Glomerular visceral epithelial cell (primary cell): ENCODE measurements at regions not wholly inside any gene's neighbourhood (a gene's known extent, or its start where the extent isn't known, plus 50 kb on each side); places are given as distances from the start of the nearest gene placed in this dataset.
"Not testable (repeated sequence)": the region's sequence is repeated elsewhere in the genome, so short reads cannot be mapped to it uniquely, and the experiment has no call there.

Experiments used
- DNase-seq: peaks from one replicate; pipeline ENCODE4 v3.0.0-alpha.2; 2016; ENCODE audit errors: extremely low spot score

DNA sequence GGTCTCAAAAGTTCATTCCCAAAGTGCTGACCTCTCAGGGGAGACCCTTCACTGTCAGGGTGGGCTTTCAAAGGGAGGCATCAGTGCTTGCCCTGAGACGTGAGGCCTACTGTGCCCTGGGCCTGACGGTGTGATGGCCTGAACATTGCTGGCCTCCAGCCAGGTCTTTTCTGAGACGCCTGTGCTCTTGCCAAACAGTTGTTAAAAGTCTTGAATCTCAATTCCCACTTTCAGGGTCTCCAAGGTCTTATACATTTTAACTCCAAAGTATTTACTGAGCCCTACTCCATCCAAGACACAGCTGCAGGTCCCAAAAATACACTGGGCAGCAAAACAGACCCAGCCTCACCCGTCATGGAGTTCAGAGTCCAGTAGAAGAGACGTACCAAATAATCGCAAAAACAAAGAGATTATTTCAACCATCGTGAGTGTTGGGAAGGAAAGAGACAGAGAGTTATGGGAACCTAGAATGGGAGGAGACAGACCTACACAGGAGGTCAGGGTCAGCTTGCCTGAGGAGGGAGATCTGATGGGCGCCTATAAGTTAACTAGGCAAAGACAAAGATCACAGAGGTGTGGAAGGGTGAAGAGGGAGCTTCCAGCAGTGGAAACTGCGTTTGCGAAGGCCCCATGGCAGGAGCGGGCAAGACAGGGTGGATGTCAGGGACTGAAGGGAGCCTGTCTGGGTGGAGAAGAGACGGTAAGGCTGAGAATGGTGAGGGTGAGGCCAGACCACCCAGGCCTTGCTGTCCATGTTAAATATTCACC, 446.3 kb downstream of the PREX1 start:
- no peak for DNase-seq

DNA sequence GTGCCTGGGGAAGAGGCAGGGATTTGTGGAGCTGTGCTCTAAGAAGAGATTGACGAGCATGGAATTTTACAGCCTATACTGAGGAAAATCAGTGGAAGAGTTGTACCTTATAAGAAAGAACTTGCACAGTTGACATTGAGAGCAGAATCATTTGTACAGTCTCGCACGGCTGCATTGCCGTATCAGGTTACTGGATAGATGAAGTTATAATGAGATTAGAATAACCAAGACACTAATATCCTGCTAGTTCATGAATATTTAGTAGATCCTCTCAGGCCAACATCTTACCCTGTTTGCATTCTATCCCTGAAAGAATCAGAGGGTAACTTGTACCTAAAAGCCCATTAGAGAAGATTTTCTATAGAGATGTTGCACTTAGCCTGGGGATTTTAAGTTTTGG, 447.1 kb downstream of the PREX1 start:
- no peak for DNase-seq

DNA sequence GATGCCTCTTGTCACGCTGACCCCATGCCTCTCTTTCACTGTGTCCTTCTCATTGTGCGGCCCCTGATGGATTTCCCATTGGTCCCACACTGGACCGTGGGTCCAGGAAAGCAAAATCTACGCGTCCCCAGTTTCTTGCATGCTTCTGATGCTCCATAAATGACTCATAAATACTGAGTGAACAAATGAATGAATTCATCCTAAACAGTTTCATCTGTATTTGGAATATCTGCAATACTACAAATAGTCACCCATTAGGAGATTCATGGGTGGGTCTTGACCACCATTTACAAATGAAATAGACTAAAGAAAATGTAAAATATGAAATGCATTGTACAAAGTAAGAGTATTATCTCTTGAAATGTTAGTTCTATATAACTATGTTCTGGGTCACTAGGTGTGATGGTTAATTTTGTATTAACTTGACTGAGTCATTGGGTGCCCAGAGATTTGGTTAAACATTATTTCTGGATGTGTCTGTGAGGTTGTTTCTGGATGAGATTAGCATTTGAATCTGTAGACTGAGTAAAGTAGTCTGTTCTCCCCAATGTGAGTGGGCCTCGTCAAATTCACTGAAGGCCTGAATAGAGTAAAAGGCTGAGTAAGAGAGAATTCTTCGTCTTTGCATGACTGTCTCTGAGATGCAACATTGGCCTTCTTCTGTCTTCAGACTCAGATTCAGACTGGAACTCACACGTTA, 448.7 kb downstream of the PREX1 start:
- peak; percentile 63 for DNase-seq

DNA sequence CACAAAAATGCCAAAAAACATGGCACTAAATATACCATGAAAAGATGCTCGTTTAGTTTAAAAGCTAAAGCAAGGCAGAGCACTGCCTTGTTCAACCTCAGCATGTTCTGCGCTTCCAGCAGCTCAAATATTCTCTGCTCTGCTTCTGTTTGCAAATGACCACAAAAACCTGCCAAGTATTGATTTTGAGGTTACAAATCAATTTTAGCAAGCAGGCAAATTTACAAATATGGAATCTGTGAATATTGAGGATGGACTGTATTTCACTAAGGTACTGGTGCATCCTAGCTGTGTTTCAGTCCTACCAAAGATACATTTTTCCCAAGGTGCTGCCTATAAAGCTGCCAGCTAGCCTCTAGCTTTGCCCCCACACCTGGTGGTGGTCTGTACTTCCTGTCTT, 449.9 kb downstream of the PREX1 start:
- no peak for DNase-seq

DNA sequence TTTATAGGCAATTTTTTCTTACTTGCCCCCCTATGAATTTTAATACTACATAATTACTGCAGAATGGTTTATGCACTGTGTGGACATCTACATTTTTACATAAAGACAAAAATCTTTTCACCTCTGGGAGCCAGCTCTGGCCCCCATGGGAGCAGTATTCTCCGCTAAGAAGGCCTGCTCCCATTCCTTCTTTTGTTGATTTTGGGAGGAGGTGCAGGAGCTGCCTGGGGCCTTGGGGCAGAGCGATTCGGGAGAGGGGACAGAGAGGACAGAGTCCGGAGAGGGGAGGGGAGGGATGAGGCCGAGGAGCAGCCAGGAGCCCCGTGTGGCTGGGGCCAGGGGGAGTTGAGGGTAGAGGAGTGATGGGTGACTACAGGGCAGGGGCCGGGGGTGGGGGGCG, 452.0 kb downstream of the PREX1 start:
- no peak for DNase-seq

DNA sequence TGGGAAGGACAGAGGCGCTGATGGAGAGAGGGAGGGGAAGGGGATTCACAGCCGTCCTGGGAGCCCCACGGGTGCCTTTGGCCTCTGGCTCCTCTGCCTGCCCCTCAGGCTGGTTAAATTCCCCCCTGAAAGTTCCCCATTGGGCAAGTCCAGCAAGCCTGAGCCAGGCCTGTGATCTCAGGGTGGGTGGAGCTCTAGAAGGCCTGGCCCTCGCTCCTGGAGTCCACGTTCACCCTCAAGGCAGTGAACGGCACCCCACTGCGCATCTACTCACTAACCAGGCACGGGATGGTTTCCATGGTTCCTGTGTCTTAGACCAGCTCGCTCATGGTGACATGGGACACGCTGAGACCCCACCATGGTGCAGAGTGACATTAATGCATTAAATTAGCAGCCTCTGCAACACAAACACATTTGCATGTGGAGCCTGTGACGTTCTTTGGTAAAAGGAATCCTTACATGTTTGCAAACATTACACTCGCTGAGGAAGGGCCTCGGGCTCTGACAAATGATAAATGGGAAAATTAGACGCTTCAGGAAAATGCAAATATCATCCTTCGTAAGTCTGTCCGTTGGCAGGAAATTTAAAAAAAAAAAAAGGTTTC, 452.7 kb downstream of the PREX1 start:
- DNase-seq, result no peak

DNA sequence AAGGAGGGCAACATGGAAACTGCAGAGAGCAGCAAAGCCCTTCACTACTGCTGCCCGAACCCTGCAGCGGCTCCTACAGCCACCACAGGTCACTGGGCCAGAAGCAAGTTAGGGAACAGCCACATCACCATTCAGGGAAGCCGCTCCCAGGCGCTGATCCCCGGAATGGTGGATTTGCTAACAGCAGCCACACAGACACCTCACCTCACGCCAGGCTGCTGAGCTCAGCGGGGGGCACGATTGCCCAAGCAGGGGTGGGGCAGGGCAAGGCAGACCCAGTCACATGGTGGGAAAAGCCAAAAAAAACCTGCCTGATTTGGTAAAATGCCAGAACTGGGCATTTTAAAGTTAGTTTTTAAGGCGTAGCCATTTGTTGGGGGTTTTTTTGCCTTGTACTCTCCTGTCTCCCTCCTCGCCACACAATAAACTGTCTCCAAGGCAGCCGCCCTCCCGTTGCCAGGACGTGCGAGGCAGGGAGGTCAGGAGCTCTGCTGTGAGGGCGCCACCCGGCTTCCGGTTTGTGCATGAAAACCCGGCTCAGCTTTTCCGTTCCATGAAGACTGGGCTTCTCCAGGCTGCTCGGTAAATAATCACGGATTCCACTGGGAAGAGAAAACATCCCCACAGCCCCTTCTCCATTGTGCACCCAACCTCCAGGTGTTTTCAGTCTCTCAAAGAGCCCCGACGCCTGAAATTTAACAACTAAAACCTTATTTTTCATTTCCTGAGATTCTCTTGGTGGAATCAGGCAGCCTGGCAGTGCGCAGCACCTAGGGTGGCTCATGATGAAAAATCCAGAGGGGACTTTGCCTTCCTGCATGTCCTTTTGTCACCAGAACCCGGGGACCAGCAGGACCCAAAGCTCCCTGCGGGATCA, 453.5 kb downstream of the PREX1 start:
- peak; percentile 63 for DNase-seq

DNA sequence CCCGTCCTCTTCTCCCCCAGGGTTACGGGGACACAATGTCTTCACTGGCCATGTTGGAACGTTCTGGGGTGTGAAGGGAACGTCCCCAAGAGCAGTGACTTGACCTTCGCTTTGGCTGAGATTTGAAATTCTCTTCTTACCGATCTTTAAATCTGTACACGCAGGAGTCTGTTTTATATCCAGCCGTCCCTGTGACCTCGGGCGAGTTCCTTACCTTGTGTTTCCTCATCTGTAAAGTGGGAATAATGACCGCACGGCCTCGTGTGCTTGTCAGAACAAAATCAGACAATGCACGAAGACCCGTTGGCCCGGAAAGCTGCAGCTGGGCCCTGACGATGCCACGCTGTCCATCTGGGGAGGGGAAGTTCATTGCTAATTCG, 454.3 kb downstream of the PREX1 start:
- DNase-seq, result no peak

DNA sequence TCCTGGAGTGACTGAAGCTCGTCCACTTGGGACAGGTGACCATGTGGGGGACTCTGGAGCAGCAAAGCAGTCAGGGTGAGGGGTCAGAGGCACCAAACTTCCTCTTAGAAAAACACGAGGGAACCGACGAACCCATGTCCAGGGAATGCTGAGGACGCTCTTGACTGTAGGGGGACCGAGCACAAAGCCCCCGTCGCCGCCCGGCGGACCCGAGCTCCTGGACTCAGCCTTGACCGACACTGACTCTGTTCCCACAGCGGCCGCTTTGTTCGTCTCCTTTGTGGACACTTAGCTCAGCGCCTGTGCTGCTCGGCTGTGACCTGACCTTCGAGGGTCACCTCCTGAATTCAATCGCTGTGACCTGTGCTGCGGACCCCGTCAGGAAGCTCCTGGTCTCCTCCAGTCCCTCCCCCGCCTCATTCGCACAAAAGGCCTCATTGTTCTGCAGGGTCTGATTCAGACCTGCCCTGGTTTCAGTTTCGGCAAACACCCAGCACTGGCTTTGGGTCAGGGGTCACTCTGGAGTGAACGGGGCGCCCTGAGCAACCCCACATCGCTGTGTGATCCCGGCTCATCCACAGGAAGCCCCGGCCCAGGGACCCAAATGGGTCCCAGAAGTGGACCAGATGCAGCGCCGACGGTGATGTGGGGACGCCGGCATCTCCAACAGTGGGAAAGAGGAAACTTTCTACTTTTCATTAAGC, 454.8 kb downstream of the PREX1 start:
- DNase-seq, result not testable (repeated sequence)

DNA sequence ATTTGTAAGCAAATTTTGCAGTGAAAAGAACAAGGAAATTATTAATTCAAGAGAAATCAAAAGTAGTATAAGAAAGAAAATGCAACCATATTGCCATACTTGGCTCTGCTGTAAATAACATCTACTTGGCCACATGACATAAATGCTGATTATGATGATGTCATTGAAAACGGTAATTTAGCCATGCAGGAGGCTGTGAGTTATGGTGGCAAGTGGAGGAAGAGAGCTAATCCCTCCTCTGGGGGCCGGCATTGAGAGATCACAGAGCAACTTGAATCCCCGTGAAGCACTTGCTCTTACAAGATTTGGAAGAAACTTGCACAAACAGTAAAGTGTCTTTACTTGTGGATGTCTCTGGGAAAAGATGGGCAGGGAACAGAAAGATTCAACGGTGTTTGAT, 456.6 kb downstream of the PREX1 start:
- no peak for DNase-seq

DNA sequence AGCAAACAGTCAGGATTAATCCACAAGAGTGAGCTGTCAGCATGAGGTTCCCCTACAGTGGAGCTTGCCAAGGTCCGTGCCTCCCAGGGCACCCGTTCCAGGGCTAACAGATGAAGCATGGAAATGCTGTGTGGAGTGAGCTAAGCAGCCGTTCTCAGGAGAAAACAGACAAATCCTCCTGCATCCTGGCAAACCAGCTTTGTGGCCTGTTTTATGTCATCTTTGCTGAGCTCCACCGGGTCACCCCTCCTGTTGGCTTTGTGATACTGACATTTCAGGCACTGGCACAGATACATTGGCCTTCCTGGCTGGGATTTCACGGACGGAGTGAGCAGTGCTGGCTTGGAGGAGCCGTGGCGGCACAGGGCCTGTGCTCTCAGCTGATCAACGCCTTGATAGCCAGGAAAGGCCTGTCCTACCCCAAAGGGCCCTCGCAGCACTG, 459.2 kb downstream of the PREX1 start:
- not testable (repeated sequence) for DNase-seq

DNA sequence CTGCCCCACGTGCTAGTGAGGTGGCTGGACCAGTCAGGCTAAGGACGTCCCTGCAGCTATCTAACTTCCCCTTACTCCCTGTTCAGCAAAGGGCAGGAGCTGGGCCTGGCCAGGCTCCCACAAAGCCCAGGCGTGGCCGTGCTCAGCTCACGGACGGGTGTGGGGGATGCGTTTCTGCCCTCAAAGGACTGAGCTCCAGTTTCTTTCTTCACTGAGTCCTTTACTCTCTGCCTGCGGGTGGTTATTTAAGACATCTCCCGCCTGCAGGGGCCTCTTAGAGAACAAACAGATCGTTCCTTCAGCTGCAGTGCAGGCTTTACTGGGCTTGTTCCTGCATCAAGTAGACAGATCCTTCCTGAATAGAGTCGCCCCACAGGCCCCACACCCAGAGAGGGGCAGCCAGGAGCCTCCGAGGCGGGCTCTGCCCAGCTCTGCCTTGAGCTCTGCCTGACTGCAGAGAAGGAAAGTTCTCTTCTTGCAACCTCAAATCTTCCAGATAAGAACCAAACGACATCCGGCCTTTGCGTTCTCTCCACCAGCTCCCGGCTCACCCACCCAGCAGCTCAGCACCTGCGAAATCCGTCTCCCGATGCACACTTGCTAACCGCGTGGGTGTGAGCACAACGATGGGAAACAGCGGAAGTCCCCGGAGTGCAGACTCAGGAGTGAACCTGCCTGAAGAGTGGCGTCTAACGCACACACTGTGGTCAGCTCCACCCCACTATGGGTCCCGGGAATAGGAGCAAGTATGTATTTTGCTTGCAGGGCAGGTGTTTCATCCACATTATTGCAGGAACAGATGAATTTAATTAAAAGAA, 460.0 kb downstream of the PREX1 start:
- not testable (repeated sequence) for DNase-seq

DNA sequence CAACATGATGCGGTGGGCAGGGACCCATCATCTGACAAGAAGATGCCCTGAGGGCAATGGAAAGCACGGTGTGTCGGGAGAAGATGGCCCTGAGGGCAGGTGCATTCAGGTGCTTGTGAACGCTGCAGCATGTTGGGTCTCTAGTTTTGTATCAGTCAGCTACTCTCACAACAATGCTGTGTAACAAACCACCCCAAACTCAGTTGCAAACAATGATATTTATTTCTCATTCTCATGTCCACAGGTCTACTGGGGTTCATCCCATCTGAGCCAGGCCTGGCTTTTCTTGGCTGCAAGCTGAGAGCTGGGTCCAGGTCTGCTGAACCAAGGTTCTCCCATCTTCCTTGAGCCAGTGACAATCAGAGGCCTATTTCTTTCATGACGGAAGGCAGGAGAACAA, 461.6 kb downstream of the PREX1 start:
- DNase-seq, result no peak

DNA sequence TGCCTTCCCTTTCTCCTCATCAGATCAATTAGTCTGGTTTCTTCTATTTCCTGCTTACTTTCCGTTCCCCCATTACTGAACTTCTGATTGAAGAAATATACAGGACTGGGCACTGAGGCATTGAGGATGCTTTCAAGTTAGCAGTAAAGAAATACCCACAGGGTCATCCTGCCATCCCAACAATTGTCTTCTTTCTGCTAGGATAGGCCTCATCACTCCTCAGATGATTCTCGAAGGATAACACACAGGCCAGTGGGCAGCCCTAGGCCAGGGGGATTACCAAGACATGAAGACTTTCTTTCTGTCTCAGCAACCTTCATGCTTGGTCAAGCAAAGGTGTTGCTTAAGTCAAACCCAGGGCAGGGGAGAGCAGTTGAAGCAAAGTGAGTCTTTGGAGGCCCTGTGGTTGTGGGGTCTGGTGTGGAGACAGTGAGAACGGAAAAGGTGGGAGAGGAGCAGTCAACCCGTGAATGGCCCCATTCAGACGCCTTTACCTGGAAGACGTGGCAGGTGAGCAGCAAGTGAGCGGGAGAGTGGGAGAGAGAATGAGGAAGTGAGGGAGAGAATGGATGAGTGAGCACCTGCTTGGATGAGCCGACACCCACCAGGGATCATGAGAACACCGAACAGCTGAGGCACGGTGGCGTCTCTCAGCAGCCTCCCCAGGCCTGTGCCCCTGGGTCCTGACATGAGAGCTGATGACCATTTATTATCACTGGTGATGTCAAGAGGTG, 462.9 kb downstream of the PREX1 start:
- no peak for DNase-seq

DNA sequence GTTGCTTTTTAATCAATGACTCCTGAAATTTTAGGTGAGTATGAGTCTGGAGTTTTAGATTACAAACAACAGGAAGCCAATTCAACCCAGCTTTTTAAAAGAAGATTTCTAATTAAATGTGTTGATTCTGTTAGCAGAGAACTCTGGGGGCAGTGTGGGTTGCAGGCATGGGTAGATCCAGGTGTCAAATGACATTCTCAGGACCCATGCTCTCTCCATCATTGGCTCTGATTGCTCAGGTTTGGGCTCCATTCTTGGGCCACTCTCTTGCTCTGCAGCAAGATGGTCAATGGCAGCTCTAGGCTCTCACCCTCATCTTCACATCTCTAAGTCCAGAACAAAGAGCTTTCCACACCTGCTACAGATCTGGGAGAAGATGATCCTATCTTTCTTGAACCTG, 463.7 kb downstream of the PREX1 start:
- DNase-seq, result no peak

DNA sequence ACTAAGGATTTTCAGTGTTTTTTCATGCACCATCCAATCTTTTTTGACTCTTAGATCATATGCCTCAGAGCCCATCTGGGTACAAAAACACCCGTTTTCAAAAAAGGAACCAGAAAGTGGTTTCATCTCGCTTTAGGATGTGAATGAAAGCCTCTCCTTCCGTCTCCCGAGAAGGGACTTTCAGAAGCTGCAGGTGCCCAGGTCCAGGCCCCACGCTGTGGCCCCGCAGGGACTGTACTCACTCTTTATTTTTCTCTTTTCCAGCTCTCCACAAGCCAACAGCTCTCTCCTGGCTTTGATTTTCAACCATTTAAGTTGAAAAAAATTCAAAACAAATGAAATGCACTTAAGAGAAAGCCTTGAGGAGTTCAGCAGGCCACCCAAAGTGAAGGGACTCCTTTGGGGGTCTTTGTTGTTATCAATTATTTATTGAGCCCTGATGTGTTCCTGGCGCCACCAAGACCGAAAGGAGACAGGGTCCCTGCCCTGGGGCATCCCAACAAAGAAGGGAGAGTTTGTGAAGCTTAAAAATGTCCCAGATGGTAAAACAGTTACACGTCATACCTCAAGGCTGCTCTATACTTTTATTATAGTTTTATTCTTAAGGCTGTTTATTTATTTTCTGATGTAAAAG, 467.3 kb downstream of the PREX1 start:
- no peak for DNase-seq

DNA sequence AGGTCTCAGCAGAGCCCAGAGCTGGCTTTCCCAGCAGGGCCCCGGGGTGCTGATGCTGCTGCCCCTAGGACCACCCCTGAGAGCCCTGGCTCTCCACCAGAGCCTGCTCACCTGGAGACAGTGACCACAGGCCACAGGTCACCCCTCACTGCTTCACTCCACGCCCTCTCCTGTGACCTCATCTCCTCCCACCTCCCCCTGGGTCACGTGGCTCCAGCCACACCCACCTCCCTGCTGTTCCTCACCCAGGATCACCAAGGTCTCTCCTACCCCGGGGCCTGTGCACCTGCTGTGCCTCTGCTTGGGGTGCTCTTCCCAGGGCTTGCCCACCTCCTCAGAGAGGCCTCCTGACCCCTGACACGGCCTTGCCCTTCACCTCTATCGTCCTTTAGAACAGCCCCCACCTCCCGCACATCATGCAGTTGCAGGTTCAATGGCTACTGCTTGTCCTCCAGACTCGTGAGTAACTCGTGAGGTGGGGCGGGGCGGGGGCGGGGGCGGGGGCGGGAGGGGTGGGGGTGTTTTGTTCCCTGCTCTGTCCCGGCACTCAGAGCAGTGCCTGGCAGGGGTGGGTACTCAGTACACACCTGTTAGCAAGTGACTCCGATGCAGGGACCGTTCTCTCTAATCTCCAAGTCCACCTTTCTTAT, 468.0 kb downstream of the PREX1 start:
- DNase-seq, result peak; percentile 35

DNA sequence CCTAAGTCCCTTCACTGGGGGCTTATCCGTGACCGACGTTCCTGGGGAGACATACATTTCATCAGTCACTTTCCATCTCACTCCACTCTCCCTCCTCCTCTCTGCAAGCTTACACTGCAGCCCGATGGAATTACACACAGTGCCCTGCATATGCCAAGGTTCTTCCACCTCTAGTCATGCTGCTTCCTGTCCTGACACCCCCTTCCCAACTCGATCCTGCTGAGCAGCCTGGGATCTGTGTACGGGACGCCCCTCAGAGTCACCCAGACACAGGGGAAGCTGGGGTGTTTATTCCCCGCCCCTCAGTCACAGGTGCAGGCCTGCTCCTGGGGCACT, 468.8 kb downstream of the PREX1 start:
- DNase-seq, result not testable (repeated sequence)
